ENCODE measurements at regions not wholly inside any gene's neighbourhood (a gene's known extent, or its start where the extent isn't known, plus 50 kb on each side); places are given as distances from the start of the nearest gene placed in this dataset.

DNA sequence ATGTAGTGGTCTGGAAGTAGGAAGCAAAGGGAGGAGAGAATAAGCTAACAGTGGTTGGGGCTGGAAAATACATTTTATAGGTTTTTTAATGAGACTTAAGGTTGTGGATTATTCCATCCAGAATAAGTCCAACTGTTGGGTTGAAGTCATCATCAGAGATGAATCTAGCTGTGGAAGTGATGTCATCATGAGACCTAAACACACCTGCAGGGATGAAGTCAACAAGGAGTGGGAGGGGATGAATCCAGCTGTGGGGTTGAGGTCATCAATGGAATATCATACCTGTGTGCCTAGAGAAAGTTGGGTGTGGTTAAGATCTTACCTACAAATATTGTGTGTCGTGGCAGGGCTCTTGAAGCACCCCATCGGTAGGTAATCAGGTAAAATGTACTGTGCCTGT, 730.7 kb downstream of the RFPL4B start:
- in situ Hi-C loops (cut with HindIII; ENCODE audit: low pct_unique_long_range_greater_than_20kb, low sequenced_read_pairs) = no loop called here
- Histone ChIP-seq H3K27me3 (ENCODE audit: control insufficient read depth, insufficient read depth, low read length) (no peaks in the 10 kb centered on the region), H3K27ac (ENCODE audit: low read length) (no peak overlapping the region), H3K4me3 (ENCODE audit: low read depth in 2 of 2, low read length in 2 of 2) (no peak overlapping the region), H3K9me3 (ENCODE audit: control insufficient read depth, insufficient read depth, low read depth, low read length) (no peaks in the 10 kb centered on the region), H3K4me1 (ENCODE audit: control insufficient read depth, insufficient read depth, low read length) (no peaks in the 10 kb centered on the region), H3K36me3 (ENCODE audit: control insufficient read depth, insufficient read depth, low read length) (no peaks in the 10 kb centered on the region)
- ChIA-PET POLR2A (no interaction called here), CTCF (no interaction called here)
- no peak for TF ChIP-seq SIN3A (IDR thresholded peaks at IDR 0.05; ENCODE audit: borderline replicate concordance, insufficient read depth, low read depth, low read length)
- no peak for DNase-seq (ENCODE audit: low read depth, low spot score)
- no TSS peak for BruUV-seq (replicated peaks)
- no peak for ATAC-seq
- intact Hi-C loops (cut with micrococcal nuclease; ENCODE audit: unreplicated experiment) = no loop called here

DNA sequence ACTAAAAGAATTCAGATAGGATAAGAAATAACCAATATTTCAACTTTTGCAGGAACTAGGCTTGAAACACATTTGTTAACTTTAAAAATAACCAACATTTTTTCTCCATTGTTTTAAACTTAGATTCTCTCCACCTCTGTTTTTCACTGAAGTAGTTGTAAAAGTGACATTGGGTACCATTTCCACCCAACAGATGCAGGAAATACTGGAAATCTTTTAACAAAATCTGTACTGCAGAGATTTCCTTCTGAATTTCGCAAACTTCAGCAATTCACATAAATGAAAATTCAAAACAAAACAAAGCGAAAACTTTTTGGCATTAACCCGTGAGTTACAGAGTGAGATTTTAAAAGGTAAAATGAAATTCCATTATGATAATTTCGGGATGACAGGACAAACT, 731.7 kb downstream of the RFPL4B start:
- ATAC-seq (no peak), DNase-seq (ENCODE audit: low read depth, low spot score) (no peak)
- ChIA-PET CTCF (no interaction called here), POLR2A (no interaction called here)
- H3K36me3 ChIP-seq (ENCODE audit: control insufficient read depth, insufficient read depth, low read length) = no peaks in the 10 kb centered on the region
- TF ChIP-seq TCF7L2 (IDR thresholded peaks at IDR 0.05; ENCODE audit: low read depth, low read length) (no peak), POLR2AphosphoS5 (IDR thresholded peaks at IDR 0.05; ENCODE audit: low read depth, low read length) (no peak), SIN3A (IDR thresholded peaks at IDR 0.05; ENCODE audit: borderline replicate concordance, insufficient read depth, low read depth, low read length) (no peak)
- TF ChIP-seq, protein P1, sequence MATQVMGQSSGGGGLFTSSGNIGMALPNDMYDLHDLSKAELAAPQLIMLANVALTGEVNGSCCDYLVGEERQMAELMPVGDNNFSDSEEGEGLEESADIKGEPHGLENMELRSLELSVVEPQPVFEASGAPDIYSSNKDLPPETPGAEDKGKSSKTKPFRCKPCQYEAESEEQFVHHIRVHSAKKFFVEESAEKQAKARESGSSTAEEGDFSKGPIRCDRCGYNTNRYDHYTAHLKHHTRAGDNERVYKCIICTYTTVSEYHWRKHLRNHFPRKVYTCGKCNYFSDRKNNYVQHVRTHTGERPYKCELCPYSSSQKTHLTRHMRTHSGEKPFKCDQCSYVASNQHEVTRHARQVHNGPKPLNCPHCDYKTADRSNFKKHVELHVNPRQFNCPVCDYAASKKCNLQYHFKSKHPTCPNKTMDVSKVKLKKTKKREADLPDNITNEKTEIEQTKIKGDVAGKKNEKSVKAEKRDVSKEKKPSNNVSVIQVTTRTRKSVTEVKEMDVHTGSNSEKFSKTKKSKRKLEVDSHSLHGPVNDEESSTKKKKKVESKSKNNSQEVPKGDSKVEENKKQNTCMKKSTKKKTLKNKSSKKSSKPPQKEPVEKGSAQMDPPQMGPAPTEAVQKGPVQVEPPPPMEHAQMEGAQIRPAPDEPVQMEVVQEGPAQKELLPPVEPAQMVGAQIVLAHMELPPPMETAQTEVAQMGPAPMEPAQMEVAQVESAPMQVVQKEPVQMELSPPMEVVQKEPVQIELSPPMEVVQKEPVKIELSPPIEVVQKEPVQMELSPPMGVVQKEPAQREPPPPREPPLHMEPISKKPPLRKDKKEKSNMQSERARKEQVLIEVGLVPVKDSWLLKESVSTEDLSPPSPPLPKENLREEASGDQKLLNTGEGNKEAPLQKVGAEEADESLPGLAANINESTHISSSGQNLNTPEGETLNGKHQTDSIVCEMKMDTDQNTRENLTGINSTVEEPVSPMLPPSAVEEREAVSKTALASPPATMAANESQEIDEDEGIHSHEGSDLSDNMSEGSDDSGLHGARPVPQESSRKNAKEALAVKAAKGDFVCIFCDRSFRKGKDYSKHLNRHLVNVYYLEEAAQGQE (IDR thresholded peaks at IDR 0.05; ENCODE audit: insufficient read depth in 1 of 2, low read depth in 2 of 2, low read length in 1 of 2) = no peak
- TF ChIP-seq, protein P2, sequence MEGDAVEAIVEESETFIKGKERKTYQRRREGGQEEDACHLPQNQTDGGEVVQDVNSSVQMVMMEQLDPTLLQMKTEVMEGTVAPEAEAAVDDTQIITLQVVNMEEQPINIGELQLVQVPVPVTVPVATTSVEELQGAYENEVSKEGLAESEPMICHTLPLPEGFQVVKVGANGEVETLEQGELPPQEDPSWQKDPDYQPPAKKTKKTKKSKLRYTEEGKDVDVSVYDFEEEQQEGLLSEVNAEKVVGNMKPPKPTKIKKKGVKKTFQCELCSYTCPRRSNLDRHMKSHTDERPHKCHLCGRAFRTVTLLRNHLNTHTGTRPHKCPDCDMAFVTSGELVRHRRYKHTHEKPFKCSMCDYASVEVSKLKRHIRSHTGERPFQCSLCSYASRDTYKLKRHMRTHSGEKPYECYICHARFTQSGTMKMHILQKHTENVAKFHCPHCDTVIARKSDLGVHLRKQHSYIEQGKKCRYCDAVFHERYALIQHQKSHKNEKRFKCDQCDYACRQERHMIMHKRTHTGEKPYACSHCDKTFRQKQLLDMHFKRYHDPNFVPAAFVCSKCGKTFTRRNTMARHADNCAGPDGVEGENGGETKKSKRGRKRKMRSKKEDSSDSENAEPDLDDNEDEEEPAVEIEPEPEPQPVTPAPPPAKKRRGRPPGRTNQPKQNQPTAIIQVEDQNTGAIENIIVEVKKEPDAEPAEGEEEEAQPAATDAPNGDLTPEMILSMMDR (IDR thresholded peaks at IDR 0.05) = no peak
- no TSS peak for BruUV-seq (replicated peaks)
- H3K4me3 ChIP-seq (ENCODE audit: low read depth in 2 of 2, low read length in 2 of 2) = no peak overlapping the region
- in situ Hi-C loops (cut with HindIII; ENCODE audit: low pct_unique_long_range_greater_than_20kb, low sequenced_read_pairs) = no loop called here
- H3K27ac ChIP-seq (ENCODE audit: low read length) = no peak overlapping the region
- intact Hi-C loops (cut with micrococcal nuclease; ENCODE audit: unreplicated experiment) = no loop called here
- H3K9me3 ChIP-seq (ENCODE audit: control insufficient read depth, insufficient read depth, low read depth, low read length) = no peaks in the 10 kb centered on the region
- no peaks in the 10 kb centered on the region for H3K27me3 ChIP-seq (ENCODE audit: control insufficient read depth, insufficient read depth, low read length)
- H3K4me1 ChIP-seq (ENCODE audit: control insufficient read depth, insufficient read depth, low read length) = no peaks in the 10 kb centered on the region

DNA sequence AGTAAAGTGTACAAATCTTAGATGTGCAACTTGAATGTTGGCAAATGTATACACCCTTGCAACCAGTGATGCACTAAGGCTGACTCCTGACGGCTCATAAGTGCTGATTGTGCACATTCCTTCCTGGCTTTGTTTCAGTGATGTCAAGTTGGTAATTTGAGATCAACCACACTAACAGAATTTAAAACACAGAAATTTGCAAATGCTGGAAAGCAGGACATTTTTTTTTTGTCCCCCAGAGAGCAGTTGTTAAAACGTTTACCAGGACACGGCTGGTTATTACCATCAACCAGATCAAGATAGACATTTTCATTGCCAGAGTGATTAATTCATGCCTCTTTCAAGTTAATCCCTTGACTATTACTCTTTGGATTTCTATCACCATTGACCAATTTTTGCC, 735.6 kb downstream of the RFPL4B start:
- Histone ChIP-seq H3K36me3 (ENCODE audit: control insufficient read depth, insufficient read depth, low read length) (no peaks in the 10 kb centered on the region), H3K4me1 (ENCODE audit: control insufficient read depth, insufficient read depth, low read length) (no peaks in the 10 kb centered on the region), H3K9me3 (ENCODE audit: control insufficient read depth, insufficient read depth, low read depth, low read length) (no peaks in the 10 kb centered on the region), H3K4me3 (ENCODE audit: low read depth in 2 of 2, low read length in 2 of 2) (no peak overlapping the region), H3K27me3 (ENCODE audit: control insufficient read depth, insufficient read depth, low read length) (no peaks in the 10 kb centered on the region), H3K27ac (ENCODE audit: low read length) (no peak overlapping the region)
- in situ Hi-C loops (cut with HindIII; ENCODE audit: low pct_unique_long_range_greater_than_20kb, low sequenced_read_pairs) = no loop called here
- ChIA-PET POLR2A (no interaction called here), CTCF (no interaction called here)
- ATAC-seq (no peak), DNase-seq (ENCODE audit: low read depth, low spot score) (no peak)
- BruUV-seq (replicated peaks) = no TSS peak
- intact Hi-C loops (cut with micrococcal nuclease; ENCODE audit: unreplicated experiment) = no loop called here
- TF ChIP-seq, protein P2 (IDR thresholded peaks at IDR 0.05) = no peak
- TF ChIP-seq POLR2AphosphoS5 (IDR thresholded peaks at IDR 0.05; ENCODE audit: low read depth, low read length) = no peak
- no peak for TF ChIP-seq TCF7L2 (IDR thresholded peaks at IDR 0.05; ENCODE audit: low read depth, low read length)
- no peak for TF ChIP-seq SIN3A (IDR thresholded peaks at IDR 0.05; ENCODE audit: borderline replicate concordance, insufficient read depth, low read depth, low read length)
- TF ChIP-seq, protein P1 (IDR thresholded peaks at IDR 0.05; ENCODE audit: insufficient read depth in 1 of 2, low read depth in 2 of 2, low read length in 1 of 2) = no peak
